Hepatocyte (in vitro differentiated cells): ENCODE measurements at regions not wholly inside any gene's neighbourhood (a gene's known extent, or its start where the extent isn't known, plus 50 kb on each side); places are given as distances from the start of the nearest gene placed in this dataset.

Experiments used
- EZH2 ChIP-seq: fragments of 200-600 bp; sonication (generic); IDR thresholded peaks from 2 replicates; pipeline ENCODE4 v1.6.1; 2016; ENCODE audit warnings: antibody characterized with exemption, mild to moderate bottlenecking, borderline replicate concordance
- EZH2phosphoT487 ChIP-seq: fragments of 200-600 bp; sonication (generic); IDR thresholded peaks from one replicate; pipeline ENCODE4 v1.6.1; 2018; ENCODE audit warnings: antibody characterized with exemption, mild to moderate bottlenecking, low read depth, moderate library complexity; ENCODE audit not compliant: unreplicated experiment, severe bottlenecking
- TF ChIP-seq, protein P1 (sequence below): fragments of 200-600 bp; sonication (generic); IDR thresholded peaks from 2 replicates; pipeline ENCODE4 v1.5.1; 2016; ENCODE audit warnings: antibody characterized with exemption, mild to moderate bottlenecking; ENCODE audit not compliant: poor library complexity

DNA sequence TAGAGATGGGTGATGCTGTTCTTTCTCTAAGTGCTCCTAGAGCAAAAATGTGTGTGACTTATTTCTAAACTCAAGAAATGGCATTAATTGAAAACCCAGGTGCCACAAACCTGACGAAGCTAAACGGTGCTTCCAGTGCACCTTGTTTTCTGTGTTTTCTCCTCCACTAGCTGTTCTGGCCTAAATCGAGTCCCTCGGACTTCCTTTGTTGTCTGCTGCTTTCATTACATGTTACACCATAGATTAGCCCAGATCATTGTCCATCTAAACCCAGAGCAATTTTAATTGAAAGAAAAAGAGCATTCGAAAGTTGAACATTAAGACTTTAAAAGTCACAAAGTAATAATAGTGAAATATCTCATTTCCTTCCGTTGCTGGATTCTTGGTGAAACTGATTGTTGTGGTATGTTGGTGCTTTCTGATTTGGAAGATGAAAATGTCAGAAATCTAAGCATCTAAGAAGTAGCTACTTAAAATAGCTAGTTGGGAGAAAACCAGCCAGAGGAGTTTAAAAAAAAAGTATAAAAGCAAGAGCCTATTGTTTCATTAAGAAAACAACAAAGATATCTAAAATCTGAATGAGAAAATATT is 219.6 kb upstream of the G2E3 start:
- TF ChIP-seq, protein P1, sequence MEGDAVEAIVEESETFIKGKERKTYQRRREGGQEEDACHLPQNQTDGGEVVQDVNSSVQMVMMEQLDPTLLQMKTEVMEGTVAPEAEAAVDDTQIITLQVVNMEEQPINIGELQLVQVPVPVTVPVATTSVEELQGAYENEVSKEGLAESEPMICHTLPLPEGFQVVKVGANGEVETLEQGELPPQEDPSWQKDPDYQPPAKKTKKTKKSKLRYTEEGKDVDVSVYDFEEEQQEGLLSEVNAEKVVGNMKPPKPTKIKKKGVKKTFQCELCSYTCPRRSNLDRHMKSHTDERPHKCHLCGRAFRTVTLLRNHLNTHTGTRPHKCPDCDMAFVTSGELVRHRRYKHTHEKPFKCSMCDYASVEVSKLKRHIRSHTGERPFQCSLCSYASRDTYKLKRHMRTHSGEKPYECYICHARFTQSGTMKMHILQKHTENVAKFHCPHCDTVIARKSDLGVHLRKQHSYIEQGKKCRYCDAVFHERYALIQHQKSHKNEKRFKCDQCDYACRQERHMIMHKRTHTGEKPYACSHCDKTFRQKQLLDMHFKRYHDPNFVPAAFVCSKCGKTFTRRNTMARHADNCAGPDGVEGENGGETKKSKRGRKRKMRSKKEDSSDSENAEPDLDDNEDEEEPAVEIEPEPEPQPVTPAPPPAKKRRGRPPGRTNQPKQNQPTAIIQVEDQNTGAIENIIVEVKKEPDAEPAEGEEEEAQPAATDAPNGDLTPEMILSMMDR, result no peak
- TF ChIP-seq EZH2 (no peak), EZH2phosphoT487 (no peak)
